IMR-90 (cell line): ENCODE measurements at regions not wholly inside any gene's neighbourhood (a gene's known extent, or its start where the extent isn't known, plus 50 kb on each side); places are given as distances from the start of the nearest gene placed in this dataset.
"Not testable (repeated sequence)": the region's sequence is repeated elsewhere in the genome, so short reads cannot be mapped to it uniquely, and the experiment has no call there.

Source experiments
- ATAC-seq: fragments of 200-7000 bp; cut with Tn5 transposase; 2 replicates; pipeline ENCODE4 v1.9.1; 2020; ENCODE audit warnings: low read depth, mild to moderate bottlenecking, moderate library complexity
- BruUV-seq: library from RNA; stranded (reverse); fragments of 400-500 nt; replicated peaks from 2 replicates; lab custom pipeline; 2021; lab: Mats Ljungman, UMichigan
- CTCF ChIA-PET: fragments of 300-600 bp; formaldehyde crosslinking; extraction: SDS; loops from one replicate; lab custom pipeline; 2021; ENCODE audit warnings: antibody characterized with exemption; lab: Yijun Ruan, JAX
- POLR2A ChIA-PET: fragments of 300-600 bp; sonication (Branson Sonifier 250); formaldehyde crosslinking; loops from one replicate; lab custom pipeline; 2022; ENCODE audit warnings: antibody characterized with exemption; ENCODE audit not compliant: unreplicated experiment; lab: Charles Lee
- DNase-seq: peaks from one replicate; pipeline ENCODE4 v3.0.0; 2013
- H2AFZ ChIP-seq: replicated peaks from 2 replicates; pipeline ENCODE3; 2013; ENCODE audit warnings: low read length, mild to moderate bottlenecking; ENCODE audit not compliant: poor library complexity
- H2AK5ac ChIP-seq: 2 replicates; pipeline ENCODE4 v1.6.1; 2013; ENCODE audit warnings: low read depth, low read length, inconsistent platforms
- H2AK9ac ChIP-seq: replicated peaks from 2 replicates; pipeline ENCODE3; 2013; ENCODE audit warnings: mild to moderate bottlenecking, low read depth, low read length, moderate library complexity; ENCODE audit not compliant: poor library complexity
- H2BK120ac ChIP-seq: 2 replicates; pipeline ENCODE4 v1.6.1; 2013; ENCODE audit warnings: low read depth, low read length, inconsistent platforms
- H2BK15ac ChIP-seq: 3 replicates; pipeline ENCODE4 v1.6.1; 2013; ENCODE audit warnings: low read depth, low read length, inconsistent platforms
- H2BK20ac ChIP-seq: 2 replicates; pipeline ENCODE4 v1.6.1; 2013; ENCODE audit warnings: low read depth, mild to moderate bottlenecking, inconsistent platforms, low read length, moderate library complexity
- H2BK5ac ChIP-seq: 2 replicates; pipeline ENCODE4 v1.6.1; 2013; ENCODE audit warnings: mild to moderate bottlenecking, low read depth, low read length, inconsistent platforms; ENCODE audit not compliant: poor library complexity, severe bottlenecking
- H3K14ac ChIP-seq: replicated peaks from 2 replicates; pipeline ENCODE4 v1.6.1; 2013; ENCODE audit warnings: low read depth, low read length, inconsistent platforms
- H3K18ac ChIP-seq: 2 replicates; pipeline ENCODE4 v1.6.1; 2013; ENCODE audit warnings: low read depth, low read length, control low read depth
- H3K23ac ChIP-seq: 2 replicates; pipeline ENCODE4 v1.6.1; 2013; ENCODE audit warnings: low read depth, low read length, inconsistent platforms
- H3K27ac ChIP-seq: 2 replicates; pipeline ENCODE4 v1.5.1; 2013; ENCODE audit warnings: mild to moderate bottlenecking, control low read depth, low read length; ENCODE audit not compliant: insufficient read depth
- H3K27me3 ChIP-seq: 2 replicates; pipeline ENCODE4 v1.6.1; 2013; ENCODE audit warnings: low read length; ENCODE audit not compliant: control insufficient read depth, insufficient read depth
- H3K36me3 ChIP-seq: 2 replicates; pipeline ENCODE4 v1.6.1; 2013; ENCODE audit warnings: low read length, mixed read lengths; ENCODE audit not compliant: control insufficient read depth, insufficient read depth
- H3K4ac ChIP-seq: 2 replicates; pipeline ENCODE4 v1.6.1; 2013; ENCODE audit warnings: low read depth, low read length, inconsistent platforms
- H3K4me1 ChIP-seq: 2 replicates; pipeline ENCODE4 v1.6.1; 2013; ENCODE audit warnings: low read length, mixed read lengths; ENCODE audit not compliant: control insufficient read depth, insufficient read depth
- H3K4me2 ChIP-seq: 2 replicates; pipeline ENCODE4 v1.6.1; 2013; ENCODE audit warnings: low read depth, mild to moderate bottlenecking, control low read depth, low read length, moderate library complexity
- H3K4me3 ChIP-seq: 2 replicates; pipeline ENCODE4 v1.5.1; 2013; ENCODE audit warnings: low read depth, mild to moderate bottlenecking, control low read depth, low read length, moderate library complexity; ENCODE audit not compliant: insufficient read depth
- H3K56ac ChIP-seq: 2 replicates; pipeline ENCODE4 v1.6.1; 2013; ENCODE audit warnings: low read length, inconsistent platforms; ENCODE audit not compliant: insufficient read depth; ENCODE audit errors: extremely low read depth
- H3K79me1 ChIP-seq, 2 experiments: 2 replicates each; pipeline ENCODE4 v1.6.1; 2013; ENCODE audit warnings: low read length in 2 of 2, inconsistent platforms in 1 of 2, low read depth in 1 of 2
- H3K9ac ChIP-seq: 2 replicates; pipeline ENCODE4 v1.6.1; 2013; ENCODE audit warnings: low read depth, low read length, control low read depth
- H3K9me1 ChIP-seq: 2 replicates; pipeline ENCODE4 v1.6.1; 2013; ENCODE audit warnings: low read length, inconsistent platforms; ENCODE audit not compliant: insufficient read depth
- H3K9me3 ChIP-seq: 2 replicates; pipeline ENCODE4 v1.6.1; 2013; ENCODE audit warnings: low read length; ENCODE audit not compliant: control insufficient read depth, insufficient read depth
- H4K20me1 ChIP-seq: 2 replicates; pipeline ENCODE4 v1.6.1; 2013; ENCODE audit warnings: low read length, inconsistent platforms; ENCODE audit not compliant: insufficient read depth
- H4K5ac ChIP-seq: 2 replicates; pipeline ENCODE4 v1.6.1; 2013; ENCODE audit warnings: mild to moderate bottlenecking, low read depth, low read length, control low read depth
- H4K8ac ChIP-seq, 2 experiments: 2 replicates each; pipeline ENCODE4 v1.6.1; 2013; ENCODE audit warnings: low read depth in 2 of 2, low read length in 2 of 2, control low read depth in 1 of 2, inconsistent platforms in 1 of 2
- H4K91ac ChIP-seq: 2 replicates; pipeline ENCODE4 v1.6.1; 2013; ENCODE audit warnings: low read depth, low read length, inconsistent platforms; ENCODE audit not compliant: insufficient read depth
- CEBPB ChIP-seq: IDR thresholded peaks from 2 replicates; pipeline ENCODE4 v1.6.1; 2012; ENCODE audit warnings: low read depth, low read length, improper control_type of control experiment
- CHD1 ChIP-seq: IDR thresholded peaks from 2 replicates; pipeline ENCODE4 v1.6.1; 2012; ENCODE audit warnings: low read depth, low read length, improper control_type of control experiment
- FOS ChIP-seq: fragments of 150-350 bp; IDR thresholded peaks from 2 replicates; pipeline ENCODE4 v1.6.1; 2016; ENCODE audit warnings: low read depth, low read length
- MAFK ChIP-seq: IDR thresholded peaks from 2 replicates; pipeline ENCODE4 v1.6.1; 2012; ENCODE audit warnings: low read depth, low read length, improper control_type of control experiment
- MXI1 ChIP-seq: IDR thresholded peaks from 2 replicates; pipeline ENCODE4 v1.6.1; 2012; ENCODE audit warnings: low read depth, mild to moderate bottlenecking, low read length, moderate library complexity, borderline replicate concordance
- NFE2L2 ChIP-seq: fragments of 150-350 bp; IDR thresholded peaks from 2 replicates; pipeline ENCODE4 v1.6.1; 2016; ENCODE audit warnings: low read depth, mild to moderate bottlenecking, low read length
- POLR2A ChIP-seq: IDR thresholded peaks from 2 replicates; pipeline ENCODE4 v1.6.1; 2012; ENCODE audit warnings: mild to moderate bottlenecking, low read depth, low read length
- RFX5 ChIP-seq: IDR thresholded peaks from 2 replicates; pipeline ENCODE4 v1.8.0; 2012; ENCODE audit warnings: low read depth, mild to moderate bottlenecking, low read length, moderate library complexity
- WGBS, 2 experiments: methylation state at CpG; one replicate each; pipeline versions ENCODE4 v1.1.5 to v1.1.7; 2013; ENCODE audit warnings: missing lambda C conversion rate in 2 of 2; ENCODE audit not compliant: insufficient read length in 1 of 2; ENCODE audit errors: extremely low coverage in 2 of 2; 5-methylcytosine and 5-hydroxymethylcytosine counted together
- dilution Hi-C: fragments of 300-500 bp; cut with HindIII; formaldehyde crosslinking; loops from one replicate; pipeline ENCODE4 v1.14.3; 2018; ENCODE audit warnings: low sequenced_read_pairs; ENCODE audit not compliant: unreplicated experiment
- in situ Hi-C: fragments of 300-500 bp; cut with MboI; formaldehyde crosslinking; loops from 3 replicates; pipeline ENCODE4 v1.14.3; 2019; ENCODE audit warnings: low sequenced_read_pairs, inconsistent platforms, mixed read lengths
- intact Hi-C: fragments of 100-400 bp; cut with micrococcal nuclease; formaldehyde crosslinking; loops from 2 replicates; pipeline ENCODE4 v1.10.0; 2022
- TF ChIP-seq, protein P1 (sequence below): conservative IDR thresholded peaks from 2 replicates; pipeline ENCODE4 v1.5.1; 2012; ENCODE audit warnings: mild to moderate bottlenecking, low read depth, low read length, improper control_type of control experiment

DNA sequence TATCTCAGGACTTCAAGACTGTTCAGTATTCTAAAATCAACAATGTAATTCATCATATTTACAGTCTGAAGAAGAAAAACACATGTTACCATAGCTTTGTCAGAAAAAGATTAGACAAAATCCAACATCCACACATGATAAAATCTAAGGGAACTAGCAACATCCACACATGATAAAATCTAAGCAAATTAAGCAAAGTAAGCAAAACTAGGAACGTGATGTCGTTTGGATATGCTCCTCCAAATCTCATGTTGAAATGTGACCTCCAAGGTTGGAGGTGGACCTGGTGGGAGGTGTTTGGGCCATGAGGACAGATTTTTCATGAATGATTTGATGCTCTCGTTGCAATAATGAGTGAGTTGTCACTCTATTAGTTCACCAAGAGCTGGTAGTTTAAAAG is 717.3 kb upstream of the HS6ST1 start:
- TF ChIP-seq MAFK (0 out of 2 replicates have a peak, but pooled peaks have one; percentile 10), FOS (no peak), NFE2L2 (no peak), POLR2A (no peak), CHD1 (no peak), CEBPB (no peak), MXI1 (no peak), RFX5 (no peak)
- TF ChIP-seq, protein P1, sequence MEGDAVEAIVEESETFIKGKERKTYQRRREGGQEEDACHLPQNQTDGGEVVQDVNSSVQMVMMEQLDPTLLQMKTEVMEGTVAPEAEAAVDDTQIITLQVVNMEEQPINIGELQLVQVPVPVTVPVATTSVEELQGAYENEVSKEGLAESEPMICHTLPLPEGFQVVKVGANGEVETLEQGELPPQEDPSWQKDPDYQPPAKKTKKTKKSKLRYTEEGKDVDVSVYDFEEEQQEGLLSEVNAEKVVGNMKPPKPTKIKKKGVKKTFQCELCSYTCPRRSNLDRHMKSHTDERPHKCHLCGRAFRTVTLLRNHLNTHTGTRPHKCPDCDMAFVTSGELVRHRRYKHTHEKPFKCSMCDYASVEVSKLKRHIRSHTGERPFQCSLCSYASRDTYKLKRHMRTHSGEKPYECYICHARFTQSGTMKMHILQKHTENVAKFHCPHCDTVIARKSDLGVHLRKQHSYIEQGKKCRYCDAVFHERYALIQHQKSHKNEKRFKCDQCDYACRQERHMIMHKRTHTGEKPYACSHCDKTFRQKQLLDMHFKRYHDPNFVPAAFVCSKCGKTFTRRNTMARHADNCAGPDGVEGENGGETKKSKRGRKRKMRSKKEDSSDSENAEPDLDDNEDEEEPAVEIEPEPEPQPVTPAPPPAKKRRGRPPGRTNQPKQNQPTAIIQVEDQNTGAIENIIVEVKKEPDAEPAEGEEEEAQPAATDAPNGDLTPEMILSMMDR, result no peak
- no CpG with 5 or more reads among the region's 3 CpGs for WGBS, 2 experiments
- intact Hi-C loops, result no loop called here
- no peak overlapping the region for H3K9ac ChIP-seq
- H4K91ac ChIP-seq, result no peak overlapping the region
- ATAC-seq, result no peak
- no TSS peak for BruUV-seq
- H2BK5ac ChIP-seq, result no peak overlapping the region
- H3K27me3 ChIP-seq, result no peaks in the 10 kb centered on the region
- no peak overlapping the region for H4K5ac ChIP-seq
- no peak overlapping the region for H3K18ac ChIP-seq
- H3K79me1 ChIP-seq, result no peaks in the 10 kb centered on the region
- H2BK20ac ChIP-seq, result no peak overlapping the region
- H2BK120ac ChIP-seq, result no peak overlapping the region
- H3K56ac ChIP-seq, result no peak overlapping the region
- DNase-seq, result no peak
- no peaks in the 10 kb centered on the region for H3K9me1 ChIP-seq
- no peak overlapping the region for H3K27ac ChIP-seq
- H3K14ac ChIP-seq, result no peak overlapping the region
- dilution Hi-C loops, result no loop called here
- peaks cover 2% of the 10 kb centered on the region; the same call in 1 of the 2 replicates for H3K9me3 ChIP-seq
- in situ Hi-C loops, result no loop called here
- H3K36me3 ChIP-seq, result no peaks in the 10 kb centered on the region
- H3K4me2 ChIP-seq, result no peak overlapping the region
- POLR2A ChIA-PET, result no interaction called here
- H3K4ac ChIP-seq, result no peak overlapping the region
- no peak overlapping the region for H2AK9ac ChIP-seq
- H4K8ac ChIP-seq, result no peak overlapping the region
- no peak overlapping the region for H2AK5ac ChIP-seq
- H2AFZ ChIP-seq, result no peak overlapping the region
- CTCF ChIA-PET, result no interaction called here
- no peaks in the 10 kb centered on the region for H4K20me1 ChIP-seq
- H3K23ac ChIP-seq, result no peak overlapping the region
- H3K4me3 ChIP-seq, result no peak overlapping the region
- H3K4me1 ChIP-seq, result no peaks in the 10 kb centered on the region
- no peak overlapping the region for H2BK15ac ChIP-seq

DNA sequence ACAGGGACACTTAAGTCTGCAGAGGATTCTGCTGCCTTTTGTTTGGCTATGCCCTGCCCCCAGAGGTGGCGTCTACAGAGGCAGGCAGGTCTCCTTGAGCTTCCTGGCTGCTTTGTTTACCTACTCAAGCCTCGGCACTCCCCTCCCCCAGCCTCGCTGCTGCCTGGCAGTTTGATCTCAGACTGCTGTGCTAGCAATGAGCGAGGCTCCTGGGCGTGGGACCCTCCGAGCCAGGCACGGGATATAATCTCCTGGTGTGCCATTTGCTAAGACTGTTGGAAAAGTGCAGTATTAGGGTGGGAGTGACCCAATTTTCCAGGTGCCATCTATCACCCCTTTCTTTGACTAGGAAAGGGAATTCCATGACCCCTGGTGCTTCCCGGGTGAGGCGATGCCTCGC is 725.0 kb upstream of the HS6ST1 start:
- 80% methylated on average over 2 of the region's 10 CpGs; no CpG with 5 or more reads in 1 of the 2 experiments for WGBS, 2 experiments
- H4K5ac ChIP-seq, CTCF ChIA-PET: not testable (repeated sequence)

More for the DNA sequence above, 725.0 kb upstream of the HS6ST1 start:
- dilution Hi-C loops, H3K56ac ChIP-seq, H4K20me1 ChIP-seq, H2BK120ac ChIP-seq, ATAC-seq, H3K4ac ChIP-seq, BruUV-seq, intact Hi-C loops, H2BK15ac ChIP-seq, H3K36me3 ChIP-seq, H2AK5ac ChIP-seq, H3K27me3 ChIP-seq, H3K23ac ChIP-seq, POLR2A ChIA-PET, DNase-seq, H2BK20ac ChIP-seq, H2AFZ ChIP-seq, H4K91ac ChIP-seq, H3K14ac ChIP-seq, H3K9me3 ChIP-seq, H2BK5ac ChIP-seq, H3K4me2 ChIP-seq, H2AK9ac ChIP-seq, H3K18ac ChIP-seq, H3K9me1 ChIP-seq, H3K9ac ChIP-seq, H3K4me1 ChIP-seq, H3K27ac ChIP-seq, in situ Hi-C loops, H4K8ac ChIP-seq, H3K79me1 ChIP-seq, H3K4me3 ChIP-seq: not testable (repeated sequence)
